HepG2 (cell line): ENCODE measurements at regions not wholly inside any gene's neighbourhood (a gene's known extent, or its start where the extent isn't known, plus 50 kb on each side); places are given as distances from the start of the nearest gene placed in this dataset.

Experiments
- ATAC-seq: fragments of 200-7000 bp; cut with Tn5 transposase; 3 replicates; pipeline ENCODE4 v1.9.1; 2020; ENCODE audit warnings: mild to moderate bottlenecking, moderate library complexity
- BruUV-seq: library from RNA; stranded (reverse); fragments of 400-500 nt; replicated peaks from 2 replicates; lab custom pipeline; 2021; lab: Mats Ljungman, UMichigan
- CTCF ChIA-PET: fragments of 300-600 bp; formaldehyde crosslinking; extraction: SDS; loops from one replicate; lab custom pipeline; 2021; ENCODE audit warnings: low total read pairs, inconsistent platforms, low intra/inter-chr PET ratio; lab: Yijun Ruan, JAX
- POLR2A ChIA-PET: fragments of 350-600 bp; sonication (Branson Sonifier 250); formaldehyde crosslinking; loops from one replicate; lab custom pipeline; 2020; ENCODE audit warnings: antibody characterized with exemption, inconsistent platforms; lab: Yijun Ruan, JAX
- DNase-seq: peaks from one replicate; pipeline ENCODE4 v3.0.0-alpha.2; 2015; ENCODE audit warnings: low spot score
- FAIRE-seq: peaks from 3 replicates; lab custom pipeline; 2011; peaks lifted over from hg19 to GRCh38; lab: Jason Lieb, UNC
- H2AFZ ChIP-seq: one replicate; pipeline ENCODE4 v1.6.1; 2011; ENCODE audit warnings: low read length, inconsistent platforms
- H3K27ac ChIP-seq: fragments of 300-600 bp; 3 replicates; pipeline ENCODE4 v1.8.0; 2011; ENCODE audit warnings: mixed run types, mild to moderate bottlenecking, mixed read lengths, low read length, inconsistent platforms; ENCODE audit not compliant: insufficient read depth; ENCODE audit errors: extremely low read length
- H3K27me3 ChIP-seq, 2 experiments: fragments of 200-600 bp in 1 of 2; 2 replicates in 1 of 2; 3 replicates in 1 of 2; pipeline versions ENCODE4 v1.6.0 to v1.8.0; 2011; ENCODE audit warnings: low read length in 2 of 2, mild to moderate bottlenecking in 2 of 2, moderate library complexity in 2 of 2, inconsistent platforms in 1 of 2; ENCODE audit not compliant: insufficient read depth in 2 of 2, control insufficient read depth in 1 of 2
- H3K36me3 ChIP-seq, 2 experiments: fragments of 200-600 bp in 1 of 2; replicated peaks in 1 of 2; 2 replicates in 1 of 2; 3 replicates in 1 of 2; pipeline versions ENCODE4 v1.5.1 to v1.8.0; 2011; ENCODE audit warnings: low read length in 2 of 2, inconsistent platforms in 1 of 2; ENCODE audit not compliant: insufficient read depth in 2 of 2, control insufficient read depth in 1 of 2
- H3K4me1 ChIP-seq: 2 replicates; pipeline ENCODE4 v1.5.1; 2012; ENCODE audit warnings: low read length, inconsistent platforms; ENCODE audit not compliant: insufficient read depth
- H3K4me2 ChIP-seq: 2 replicates; pipeline ENCODE4 v1.6.0; 2011; ENCODE audit warnings: low read depth, low read length, inconsistent platforms
- H3K4me3 ChIP-seq, 3 experiments: fragments of 200-600 bp in 1 of 3; sonication (generic), shearing (Covaris generic) in 1 of 3; replicated peaks in 1 of 3; 2 replicates each; pipeline ENCODE4 v1.5.1; 2011 to 2016; ENCODE audit warnings: low read length in 3 of 3, inconsistent platforms in 2 of 3, low read depth in 2 of 3, mild to moderate bottlenecking in 2 of 3, control low read depth in 1 of 3, mixed read lengths in 1 of 3; ENCODE audit not compliant: insufficient read depth in 1 of 3
- H3K79me2 ChIP-seq: one replicate; pipeline ENCODE4 v1.6.1; 2011; ENCODE audit warnings: low read length, inconsistent platforms; ENCODE audit not compliant: insufficient read depth
- H3K9ac ChIP-seq: 2 replicates; pipeline ENCODE4 v1.6.0; 2011; ENCODE audit warnings: mild to moderate bottlenecking, low read depth, low read length, inconsistent platforms; ENCODE audit not compliant: insufficient read depth
- H3K9me3 ChIP-seq: 2 replicates; pipeline ENCODE4 v1.5.1; 2012; ENCODE audit warnings: mild to moderate bottlenecking, low read length
- H4K20me1 ChIP-seq: 2 replicates; pipeline ENCODE4 v1.6.0; 2011; ENCODE audit warnings: inconsistent platforms, mild to moderate bottlenecking, low read length, moderate library complexity; ENCODE audit not compliant: insufficient read depth
- ISL2 ChIP-seq: sonication (generic); formaldehyde crosslinking; IDR thresholded peaks from 2 replicates; pipeline ENCODE4 v1.5.0; 2020; ENCODE audit warnings: missing genetic modification reagents
- NFYC ChIP-seq: IDR thresholded peaks from 2 replicates; pipeline ENCODE4 v1.6.1; 2016; ENCODE audit warnings: missing genetic modification reagents, missing compliant biosample characterization
- ZNF614 ChIP-seq: IDR thresholded peaks from 2 replicates; pipeline ENCODE4 v1.6.1; 2018; ENCODE audit warnings: missing biosample characterization, missing genetic modification reagents, inconsistent platforms, borderline replicate concordance
- WGBS: methylation state at CpG from one replicate; pipeline ENCODE4 v1.1.6; 2017; ENCODE audit warnings: low lambda C conversion rate; 5-methylcytosine and 5-hydroxymethylcytosine counted together
- in situ Hi-C: cut with HindIII; loops from 2 replicates; pipeline ENCODE4 v1.10.0; 2017; ENCODE audit warnings: low pct_unique_long_range_greater_than_20kb; ENCODE audit not compliant: extremely low pct_ligation_motif_present
- intact Hi-C: fragments of 100-400 bp; cut with micrococcal nuclease; formaldehyde crosslinking; loops from one replicate; pipeline ENCODE4 v1.10.0; 2022; ENCODE audit not compliant: unreplicated experiment
- TF ChIP-seq, protein P1 (sequence below): sonication (generic); formaldehyde crosslinking; IDR thresholded peaks from 2 replicates; pipeline ENCODE4 v1.8.1; 2022; ENCODE audit warnings: low read depth, mild to moderate bottlenecking, missing genetic modification reagents
- TF ChIP-seq, protein P2 (sequence below): sonication (generic); formaldehyde crosslinking; IDR thresholded peaks from 2 replicates; pipeline ENCODE4 v1.4.0; 2020; ENCODE audit warnings: missing genetic modification reagents

GRCh38 chr12:60926256-60926655 is 1330.4 kb downstream of the SLC16A7 start:
- Histone ChIP-seq H3K36me3 (no peaks in the 10 kb centered on the region), H3K4me2 (no peak overlapping the region), H3K27ac (no peak overlapping the region), H3K4me3 (no peak overlapping the region), H3K9ac (no peak overlapping the region), H2AFZ (no peak overlapping the region), H4K20me1 (no peaks in the 10 kb centered on the region), H3K9me3 (0 out of 2 replicates have a peak, but pooled peaks cover 5% of the 10 kb centered on the region), H3K79me2 (no peaks in the 10 kb centered on the region), H3K27me3 (no peaks in the 10 kb centered on the region), H3K4me1 (no peaks in the 10 kb centered on the region)
- ChIA-PET POLR2A (no interaction called here), CTCF (no interaction called here)
- WGBS: 0% methylated on average over 1 of the region's 1 CpG
- ATAC-seq (no peak), DNase-seq (no peak), FAIRE-seq (no peak)
- no TSS peak for BruUV-seq
- TF ChIP-seq NFYC (CRISPR knock-in tag) (no peak), ISL2 (CRISPR knock-in tag) (no peak), ZNF614 (no peak)
- TF ChIP-seq, protein P1, sequence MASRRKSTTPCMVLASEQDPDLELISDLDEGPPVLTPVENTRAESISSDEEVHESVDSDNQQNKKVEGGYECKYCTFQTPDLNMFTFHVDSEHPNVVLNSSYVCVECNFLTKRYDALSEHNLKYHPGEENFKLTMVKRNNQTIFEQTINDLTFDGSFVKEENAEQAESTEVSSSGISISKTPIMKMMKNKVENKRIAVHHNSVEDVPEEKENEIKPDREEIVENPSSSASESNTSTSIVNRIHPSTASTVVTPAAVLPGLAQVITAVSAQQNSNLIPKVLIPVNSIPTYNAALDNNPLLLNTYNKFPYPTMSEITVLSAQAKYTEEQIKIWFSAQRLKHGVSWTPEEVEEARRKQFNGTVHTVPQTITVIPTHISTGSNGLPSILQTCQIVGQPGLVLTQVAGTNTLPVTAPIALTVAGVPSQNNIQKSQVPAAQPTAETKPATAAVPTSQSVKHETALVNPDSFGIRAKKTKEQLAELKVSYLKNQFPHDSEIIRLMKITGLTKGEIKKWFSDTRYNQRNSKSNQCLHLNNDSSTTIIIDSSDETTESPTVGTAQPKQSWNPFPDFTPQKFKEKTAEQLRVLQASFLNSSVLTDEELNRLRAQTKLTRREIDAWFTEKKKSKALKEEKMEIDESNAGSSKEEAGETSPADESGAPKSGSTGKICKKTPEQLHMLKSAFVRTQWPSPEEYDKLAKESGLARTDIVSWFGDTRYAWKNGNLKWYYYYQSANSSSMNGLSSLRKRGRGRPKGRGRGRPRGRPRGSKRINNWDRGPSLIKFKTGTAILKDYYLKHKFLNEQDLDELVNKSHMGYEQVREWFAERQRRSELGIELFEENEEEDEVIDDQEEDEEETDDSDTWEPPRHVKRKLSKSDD: no peak
- TF ChIP-seq, protein P2, sequence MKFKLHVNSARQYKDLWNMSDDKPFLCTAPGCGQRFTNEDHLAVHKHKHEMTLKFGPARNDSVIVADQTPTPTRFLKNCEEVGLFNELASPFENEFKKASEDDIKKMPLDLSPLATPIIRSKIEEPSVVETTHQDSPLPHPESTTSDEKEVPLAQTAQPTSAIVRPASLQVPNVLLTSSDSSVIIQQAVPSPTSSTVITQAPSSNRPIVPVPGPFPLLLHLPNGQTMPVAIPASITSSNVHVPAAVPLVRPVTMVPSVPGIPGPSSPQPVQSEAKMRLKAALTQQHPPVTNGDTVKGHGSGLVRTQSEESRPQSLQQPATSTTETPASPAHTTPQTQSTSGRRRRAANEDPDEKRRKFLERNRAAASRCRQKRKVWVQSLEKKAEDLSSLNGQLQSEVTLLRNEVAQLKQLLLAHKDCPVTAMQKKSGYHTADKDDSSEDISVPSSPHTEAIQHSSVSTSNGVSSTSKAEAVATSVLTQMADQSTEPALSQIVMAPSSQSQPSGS (CRISPR knock-in tag): no peak
- in situ Hi-C loops: no loop called here
- intact Hi-C loops: no loop called here
